Kidney (tissue), 13 donors: ENCODE measurements at regions not wholly inside any gene's neighbourhood (a gene's known extent, or its start where the extent isn't known, plus 50 kb on each side); places are given as distances from the start of the nearest gene placed in this dataset.
A peak's percentile ranks its signal among the peaks of the same experiment; 100 is the strongest.
"Not testable (repeated sequence)": the region's sequence is repeated elsewhere in the genome, so short reads cannot be mapped to it uniquely, and the experiment has no call there.

Experiments used
- DNase-seq, 5 donors: peaks; one replicate each; pipeline ENCODE4 v3.0.0-alpha.2; 2013 to 2020
- FAIRE-seq: peaks from 2 replicates; lab custom pipeline; 2012; peaks lifted over from hg19 to GRCh38; lab: Jason Lieb, UNC
- H3K27ac ChIP-seq, 2 donors: one replicate each; pipeline ENCODE4 v1.7.0; 2013; ENCODE audit warnings: low read depth in 2 of 2, low read length in 2 of 2, inconsistent platforms in 1 of 2
- H3K27me3 ChIP-seq: one replicate; pipeline ENCODE4 v1.7.1; 2013; ENCODE audit warnings: low read length, inconsistent platforms; ENCODE audit not compliant: control insufficient read depth, insufficient read depth
- H3K36me3 ChIP-seq, 3 donors: one replicate each; pipeline versions ENCODE4 v1.7.0 to v1.7.1; 2013; ENCODE audit warnings: low read length in 3 of 3, control low read depth in 1 of 3, inconsistent platforms in 1 of 3; ENCODE audit not compliant: insufficient read depth in 3 of 3, control insufficient read depth in 2 of 3
- H3K4me1 ChIP-seq, 3 donors: one replicate each; pipeline versions ENCODE4 v1.7.0 to v1.7.1; 2013; ENCODE audit warnings: low read length in 3 of 3, inconsistent platforms in 1 of 3, low read depth in 1 of 3; ENCODE audit not compliant: control insufficient read depth in 2 of 3, insufficient read depth in 2 of 3
- H3K4me3 ChIP-seq, 3 donors: one replicate each; pipeline versions ENCODE4 v1.7.0 to v1.8.1; 2013; ENCODE audit warnings: low read length in 3 of 3, control low read depth in 1 of 3, inconsistent platforms in 1 of 3
- H3K9ac ChIP-seq, 3 donors: one replicate each; pipeline versions ENCODE4 v1.7.0 to v1.7.1; 2013; ENCODE audit warnings: low read length in 3 of 3, control low read depth in 1 of 3, inconsistent platforms in 1 of 3
- H3K9me3 ChIP-seq, 3 donors: one replicate each; pipeline versions ENCODE4 v1.7.0 to v1.7.1; 2013; ENCODE audit warnings: low read length in 3 of 3, control low read depth in 1 of 3, inconsistent platforms in 1 of 3; ENCODE audit not compliant: control insufficient read depth in 2 of 3, insufficient read depth in 1 of 3
- intact Hi-C: fragments of 100-400 bp; cut with DNase I; formaldehyde crosslinking; loops from one replicate; pipeline ENCODE4 v1.11.1; 2022
- TF ChIP-seq, protein P1 (sequence below): IDR thresholded peaks from 3 replicates; pipeline ENCODE4 v1.5.1; 2012; ENCODE audit warnings: mild to moderate bottlenecking, moderate library complexity, borderline replicate concordance; ENCODE audit not compliant: insufficient read depth; ENCODE audit errors: extremely low read depth
- donor health status: control.
- donor health status: control.
- donor health status: control.
- donor health status: control.
- donor health status: control.
- donor health status: DM: yes; HTN: yes; CAD: no.
- donor health status: Normal renal cell carcinoma (clear cell type).

GRCh38 chr13:18212873-18213272 lies 968.8 kb downstream of the TUBA3C start:
- Histone ChIP-seq H3K27me3 (no peaks in the 10 kb centered on the region), H3K27ac (no peak overlapping the region), H3K36me3 (no peaks in the 10 kb centered on the region), H3K4me1 (no peaks in the 10 kb centered on the region), H3K9ac (no peak overlapping the region), H3K4me3 (no peak overlapping the region), H3K9me3 (no peaks in the 10 kb centered on the region)
- intact Hi-C loops, result no loop called here
- TF ChIP-seq, protein P1, sequence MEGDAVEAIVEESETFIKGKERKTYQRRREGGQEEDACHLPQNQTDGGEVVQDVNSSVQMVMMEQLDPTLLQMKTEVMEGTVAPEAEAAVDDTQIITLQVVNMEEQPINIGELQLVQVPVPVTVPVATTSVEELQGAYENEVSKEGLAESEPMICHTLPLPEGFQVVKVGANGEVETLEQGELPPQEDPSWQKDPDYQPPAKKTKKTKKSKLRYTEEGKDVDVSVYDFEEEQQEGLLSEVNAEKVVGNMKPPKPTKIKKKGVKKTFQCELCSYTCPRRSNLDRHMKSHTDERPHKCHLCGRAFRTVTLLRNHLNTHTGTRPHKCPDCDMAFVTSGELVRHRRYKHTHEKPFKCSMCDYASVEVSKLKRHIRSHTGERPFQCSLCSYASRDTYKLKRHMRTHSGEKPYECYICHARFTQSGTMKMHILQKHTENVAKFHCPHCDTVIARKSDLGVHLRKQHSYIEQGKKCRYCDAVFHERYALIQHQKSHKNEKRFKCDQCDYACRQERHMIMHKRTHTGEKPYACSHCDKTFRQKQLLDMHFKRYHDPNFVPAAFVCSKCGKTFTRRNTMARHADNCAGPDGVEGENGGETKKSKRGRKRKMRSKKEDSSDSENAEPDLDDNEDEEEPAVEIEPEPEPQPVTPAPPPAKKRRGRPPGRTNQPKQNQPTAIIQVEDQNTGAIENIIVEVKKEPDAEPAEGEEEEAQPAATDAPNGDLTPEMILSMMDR, result no peak
- DNase-seq (peak in 1 of 5 donors; percentile 5), FAIRE-seq (no peak)

DNA sequence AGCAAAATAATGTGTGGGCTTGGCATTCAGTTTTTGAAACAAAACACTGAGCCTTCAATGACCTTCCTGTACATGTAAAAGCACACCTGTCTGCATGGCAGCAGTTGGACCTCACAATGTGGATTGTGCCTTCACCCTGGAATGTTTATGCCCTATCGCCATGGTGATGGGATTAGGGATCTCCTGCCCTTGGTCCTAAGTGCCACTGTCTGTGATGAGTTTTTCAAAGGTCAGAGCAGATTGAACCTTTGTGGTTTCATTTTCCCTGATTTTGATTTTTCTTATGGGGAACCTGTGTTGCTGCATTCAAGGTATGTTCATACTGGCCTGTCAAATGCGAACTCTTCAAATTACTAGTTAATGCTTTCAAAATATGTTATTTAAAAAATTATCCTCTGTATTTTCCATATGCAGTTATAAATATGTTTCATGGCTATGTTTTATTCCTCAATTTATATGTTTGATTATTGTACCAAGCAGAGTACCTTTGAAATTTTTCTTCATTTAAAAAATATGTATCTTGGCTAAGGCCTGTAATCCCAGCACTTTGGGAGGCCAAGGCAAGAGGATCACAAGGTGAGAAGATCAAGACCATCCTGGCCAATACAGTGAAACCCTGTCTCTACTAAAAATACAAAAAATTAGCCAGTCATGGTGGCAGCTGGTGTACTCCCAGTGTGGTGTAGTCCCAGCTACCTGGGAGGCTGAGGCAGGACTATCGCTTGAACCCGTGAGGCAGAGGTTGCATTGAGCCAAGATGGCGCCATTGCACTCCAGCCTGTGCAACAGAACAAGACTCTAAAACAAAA lies 969.7 kb downstream of the TUBA3C start:
- intact Hi-C loops, H3K4me3 ChIP-seq, H3K9ac ChIP-seq, H3K36me3 ChIP-seq, H3K27me3 ChIP-seq, H3K9me3 ChIP-seq, FAIRE-seq, H3K27ac ChIP-seq, H3K4me1 ChIP-seq: not testable (repeated sequence)
- DNase-seq, result peak in 3 of 5 donors; percentile 6 to 95 (median 35)

DNA sequence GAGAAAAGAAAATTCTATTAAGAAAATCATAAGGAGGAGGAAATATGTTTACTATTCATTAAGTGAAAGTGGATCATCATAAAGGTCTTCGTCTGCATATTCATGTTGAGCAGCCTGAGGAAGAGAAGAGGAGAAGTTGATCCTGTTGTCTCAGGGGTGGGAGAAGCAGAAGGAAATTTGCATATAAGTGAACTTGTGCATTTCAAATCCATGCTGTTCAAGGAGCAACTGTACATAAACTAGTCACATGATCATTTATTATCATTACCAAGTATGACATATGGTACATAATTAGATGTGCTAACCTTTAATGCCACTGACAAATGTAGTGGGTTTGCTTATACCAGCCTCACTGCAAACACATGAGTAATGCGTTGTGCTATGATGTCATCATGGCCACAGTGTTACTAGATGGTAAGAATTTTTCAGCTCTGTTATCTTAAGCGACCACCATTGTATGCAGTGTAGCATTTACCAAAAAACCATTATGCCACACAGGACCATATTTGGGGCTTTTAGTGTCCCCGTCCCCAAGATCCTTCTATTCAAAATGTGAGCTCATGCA lies 976.9 kb downstream of the TUBA3C start:
- H3K27ac ChIP-seq, H3K27me3 ChIP-seq, intact Hi-C loops, H3K4me3 ChIP-seq, H3K4me1 ChIP-seq, H3K9ac ChIP-seq, H3K9me3 ChIP-seq, DNase-seq, FAIRE-seq, H3K36me3 ChIP-seq: not testable (repeated sequence)

DNA sequence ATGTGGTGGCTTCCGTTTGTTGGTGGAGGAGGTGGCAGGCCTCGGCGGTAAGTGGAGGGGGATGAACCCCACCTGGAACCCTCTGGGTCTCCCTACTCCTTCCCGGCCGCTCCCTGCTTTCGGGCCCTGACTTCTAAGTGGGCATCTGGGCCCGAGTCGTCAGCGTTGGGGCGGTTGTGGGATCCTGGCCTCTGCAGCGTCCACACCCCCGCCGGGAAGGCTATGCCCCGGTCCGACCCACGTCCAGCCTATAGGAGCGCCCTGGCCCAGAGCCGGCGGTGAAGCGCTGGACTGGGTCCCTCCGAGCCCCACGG lies 986.3 kb downstream of the TUBA3C start:
- H3K27ac ChIP-seq, H3K4me3 ChIP-seq, H3K9me3 ChIP-seq, FAIRE-seq, H3K27me3 ChIP-seq, intact Hi-C loops, H3K36me3 ChIP-seq, H3K9ac ChIP-seq, H3K4me1 ChIP-seq: not testable (repeated sequence)
- peak in 1 of 5 donors; percentile 72 for DNase-seq

- H3K27ac ChIP-seq, FAIRE-seq, DNase-seq, H3K4me1 ChIP-seq, H3K9me3 ChIP-seq, H3K27me3 ChIP-seq, H3K36me3 ChIP-seq, H3K9ac ChIP-seq, H3K4me3 ChIP-seq, intact Hi-C loops: not testable (repeated sequence)
These were observed 986.8 kb downstream of the TUBA3C start for GRCh38 chr13:18194631-18195364.

GRCh38 chr13:18194104-18194503 lies 987.5 kb downstream of the TUBA3C start:
- intact Hi-C loops, H3K4me1 ChIP-seq, H3K27me3 ChIP-seq, H3K4me3 ChIP-seq, H3K27ac ChIP-seq, H3K36me3 ChIP-seq, FAIRE-seq, H3K9me3 ChIP-seq, H3K9ac ChIP-seq: not testable (repeated sequence)
- peak in 1 of 5 donors; percentile 60 for DNase-seq
